Effector memory CD8-positive, alpha-beta T cell (primary cell): ENCODE measurements at regions not wholly inside any gene's neighbourhood (a gene's known extent, or its start where the extent isn't known, plus 50 kb on each side); places are given as distances from the start of the nearest gene placed in this dataset.

Source experiments
- ATAC-seq: fragments of 150-1000 bp; cut with Tn5 transposase; replicated peaks from 2 replicates; pipeline ENCODE4 v1.10.0; 2021; ENCODE audit warnings: mild to moderate bottlenecking, moderate library complexity
- DNase-seq, 3 experiments: peaks; one replicate each; pipeline ENCODE4 v3.0.0; 2021
- H3K27ac Mint-ChIP-seq, 2 donors: one replicate each; pipeline ENCODE4 v1.8.0; 2022; ENCODE audit warnings: mild to moderate bottlenecking in 2 of 2, mixed read lengths in 2 of 2, moderate library complexity in 2 of 2
- H3K27me3 Mint-ChIP-seq, 2 donors: one replicate each; pipeline ENCODE4 v1.8.0; 2022; ENCODE audit warnings: mixed read lengths in 2 of 2
- H3K36me3 Mint-ChIP-seq: one replicate; pipeline ENCODE4 v1.8.0; 2022; ENCODE audit warnings: mild to moderate bottlenecking, moderate library complexity, mixed read lengths; ENCODE audit not compliant: insufficient read depth
- H3K4me1 Mint-ChIP-seq, 2 donors: one replicate each; pipeline ENCODE4 v1.8.0; 2022; ENCODE audit warnings: low read depth in 2 of 2, mixed read lengths in 2 of 2
- H3K4me3 Mint-ChIP-seq, 2 donors: one replicate each; pipeline ENCODE4 v1.8.0; 2022; ENCODE audit warnings: mild to moderate bottlenecking in 2 of 2, mixed read lengths in 2 of 2, moderate library complexity in 2 of 2
- H3K9me3 Mint-ChIP-seq, 2 donors: one replicate each; pipeline ENCODE4 v1.8.0; 2022; ENCODE audit warnings: mixed read lengths in 2 of 2

DNA sequence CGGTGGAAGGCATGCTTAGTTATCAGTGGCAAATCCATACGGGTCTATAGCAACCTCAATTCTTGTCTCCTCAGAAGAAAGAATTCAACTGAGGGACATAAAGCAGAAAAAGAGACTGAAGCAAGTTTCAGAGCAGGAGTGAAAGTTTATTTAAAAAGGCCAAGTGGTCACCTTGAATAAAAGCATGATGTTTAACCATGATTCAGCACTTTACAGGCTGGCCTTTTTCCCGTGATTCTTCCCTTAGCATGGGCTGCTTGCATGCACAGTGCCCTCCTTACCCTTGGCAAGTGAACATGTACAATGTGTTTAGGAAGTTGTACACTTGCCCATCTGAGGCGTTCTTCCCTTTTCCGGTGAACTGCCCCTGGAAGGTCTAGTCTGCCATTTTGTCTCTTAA, 225.3 kb downstream of the ATP23 start:
- Mint-ChIP-seq H3K27ac (no peak overlapping the region), H3K9me3 (no peaks in the 10 kb centered on the region), H3K27me3 (peaks cover 19 to 26% of the 10 kb centered on the region in 2 donors), H3K4me3 (no peak overlapping the region), H3K36me3 (no peaks in the 10 kb centered on the region), H3K4me1 (no peaks in the 10 kb centered on the region)
- DNase-seq (no peak), ATAC-seq (no peak)

DNA sequence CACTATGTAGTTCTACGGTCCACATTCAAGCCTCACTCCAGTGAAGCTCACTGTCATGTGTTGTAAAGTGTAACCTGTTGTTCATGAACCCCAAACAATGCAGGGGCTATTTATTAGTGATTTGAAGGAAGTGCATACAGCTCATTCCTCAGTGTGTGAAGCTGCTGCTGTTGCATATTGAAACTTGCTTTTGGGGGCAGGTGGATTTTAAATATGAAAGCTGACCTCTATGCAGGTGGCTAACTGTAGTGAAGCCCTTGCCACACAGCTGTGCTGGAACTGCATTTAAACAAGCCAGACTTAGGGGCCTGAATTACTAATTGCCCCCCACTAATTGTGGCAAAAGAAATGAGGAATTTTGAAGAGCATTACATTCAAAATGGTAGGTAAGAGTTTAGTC, 226.3 kb downstream of the ATP23 start:
- Mint-ChIP-seq H3K4me1 (no peaks in the 10 kb centered on the region), H3K9me3 (no peaks in the 10 kb centered on the region), H3K27ac (no peak overlapping the region), H3K4me3 (no peak overlapping the region), H3K36me3 (no peaks in the 10 kb centered on the region), H3K27me3 (peaks cover 19 to 30% of the 10 kb centered on the region in 2 donors)
- DNase-seq = no peak
- no peak for ATAC-seq

DNA sequence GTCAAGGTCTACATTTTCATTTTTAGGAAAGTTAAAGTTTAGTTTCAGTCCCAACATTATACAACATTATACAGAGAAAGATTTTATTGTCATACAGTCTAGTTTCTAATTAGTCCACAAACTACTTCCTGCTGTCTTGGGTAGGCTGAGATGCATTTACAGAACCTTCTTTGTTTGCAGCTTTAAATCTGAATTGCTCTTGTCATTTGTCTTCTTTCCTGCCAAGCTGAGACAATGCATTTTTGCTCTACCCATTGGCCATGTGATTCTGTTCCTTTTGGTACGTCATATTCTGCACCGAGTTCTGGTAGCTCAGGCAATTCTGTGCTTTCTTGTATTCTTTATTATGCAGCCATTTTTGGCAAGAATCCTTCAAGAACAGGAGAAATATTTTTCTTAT, 228.5 kb downstream of the ATP23 start:
- Mint-ChIP-seq H3K27me3 (peaks cover 20 to 51% of the 10 kb centered on the region in 2 donors), H3K4me3 (no peak overlapping the region), H3K36me3 (no peaks in the 10 kb centered on the region), H3K27ac (no peak overlapping the region), H3K9me3 (no peaks in the 10 kb centered on the region), H3K4me1 (no peaks in the 10 kb centered on the region)
- ATAC-seq (no peak), DNase-seq (no peak)

DNA sequence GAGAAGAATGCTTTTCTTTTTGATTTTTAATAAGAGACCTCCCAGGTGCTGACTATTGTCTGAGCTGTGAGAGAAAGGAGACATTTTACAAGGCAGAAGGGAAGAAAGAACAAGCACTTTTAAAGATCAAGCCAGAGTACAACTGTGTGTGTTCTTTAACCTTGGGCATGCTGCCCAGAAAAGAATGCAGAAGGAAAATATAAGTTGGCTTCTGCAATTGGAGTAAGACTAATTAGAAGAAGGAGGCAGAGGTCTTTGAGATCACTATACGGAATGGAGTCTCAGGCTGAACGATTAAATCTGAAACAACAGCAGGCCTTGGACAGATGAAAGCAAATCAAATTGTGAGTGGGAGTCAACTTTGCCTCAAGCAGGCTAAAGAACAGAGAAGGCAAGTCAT, 230.5 kb downstream of the ATP23 start:
- H3K27ac Mint-ChIP-seq = no peak overlapping the region
- ATAC-seq (no peak), DNase-seq (no peak)
- H3K27me3 Mint-ChIP-seq = peaks cover 18 to 44% of the 10 kb centered on the region in 2 donors
- H3K4me3 Mint-ChIP-seq = no peak overlapping the region
- H3K36me3 Mint-ChIP-seq = no peaks in the 10 kb centered on the region
- no peaks in the 10 kb centered on the region for H3K9me3 Mint-ChIP-seq
- no peaks in the 10 kb centered on the region for H3K4me1 Mint-ChIP-seq

DNA sequence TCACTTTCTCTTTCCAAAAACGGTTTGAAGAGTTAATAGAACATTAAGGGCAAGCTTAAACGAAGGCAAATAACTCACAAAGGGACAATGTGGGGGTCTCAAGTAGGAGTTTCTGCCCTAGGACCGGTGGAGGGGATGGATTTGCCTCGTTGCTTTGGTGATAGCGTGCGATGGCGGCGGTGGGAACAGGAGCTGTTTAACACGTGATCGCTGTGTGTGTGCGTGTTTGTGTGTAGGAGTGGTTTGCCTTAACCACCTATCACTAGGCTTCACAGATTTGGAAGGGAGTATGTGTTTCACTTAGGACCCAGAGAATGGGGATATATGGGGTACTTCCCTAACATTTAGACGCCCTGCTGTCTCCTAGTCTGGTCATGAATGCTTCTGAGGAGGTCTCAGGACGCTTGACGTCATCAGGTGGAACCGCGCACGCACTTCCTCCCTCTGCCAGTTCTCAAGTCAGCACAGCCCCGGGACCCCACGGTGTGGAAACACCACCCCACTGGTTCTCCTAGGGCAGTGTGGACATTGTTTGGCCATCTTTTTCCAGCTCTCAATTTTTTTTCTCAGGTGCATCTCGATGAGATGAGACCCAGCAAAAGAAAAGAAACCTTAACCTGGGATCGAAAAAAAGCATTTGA, 231.2 kb downstream of the ATP23 start:
- no peak for ATAC-seq
- no peaks in the 10 kb centered on the region for H3K9me3 Mint-ChIP-seq
- no peak overlapping the region for H3K4me3 Mint-ChIP-seq
- DNase-seq = no peak
- peaks cover 25 to 51% of the 10 kb centered on the region in 2 donors for H3K27me3 Mint-ChIP-seq
- H3K27ac Mint-ChIP-seq = no peak overlapping the region
- no peaks in the 10 kb centered on the region for H3K36me3 Mint-ChIP-seq
- no peaks in the 10 kb centered on the region for H3K4me1 Mint-ChIP-seq

DNA sequence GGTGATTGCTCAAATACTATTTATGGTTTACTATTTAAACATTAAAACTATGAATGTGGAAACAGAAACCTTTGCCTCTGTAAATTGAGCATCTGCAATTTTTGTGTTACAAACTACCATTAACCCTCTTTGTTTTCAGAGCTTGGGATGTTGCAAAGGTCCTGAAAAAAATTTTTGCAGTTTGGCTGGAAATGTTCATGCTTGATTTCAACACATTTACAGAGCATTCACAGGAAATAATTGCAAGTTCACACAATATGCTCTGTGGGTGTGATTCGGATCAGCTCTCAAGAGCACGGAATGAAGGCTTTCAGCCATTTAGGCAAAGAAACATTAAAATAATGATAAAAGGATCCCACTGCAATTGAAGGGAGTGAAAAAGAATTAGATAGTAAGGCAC, 232.9 kb downstream of the ATP23 start:
- Mint-ChIP-seq H3K4me3 (no peak overlapping the region), H3K27ac (no peak overlapping the region), H3K27me3 (peaks cover 35 to 58% of the 10 kb centered on the region in 2 donors), H3K9me3 (no peaks in the 10 kb centered on the region), H3K36me3 (no peaks in the 10 kb centered on the region), H3K4me1 (no peaks in the 10 kb centered on the region)
- ATAC-seq (no peak), DNase-seq (no peak)

DNA sequence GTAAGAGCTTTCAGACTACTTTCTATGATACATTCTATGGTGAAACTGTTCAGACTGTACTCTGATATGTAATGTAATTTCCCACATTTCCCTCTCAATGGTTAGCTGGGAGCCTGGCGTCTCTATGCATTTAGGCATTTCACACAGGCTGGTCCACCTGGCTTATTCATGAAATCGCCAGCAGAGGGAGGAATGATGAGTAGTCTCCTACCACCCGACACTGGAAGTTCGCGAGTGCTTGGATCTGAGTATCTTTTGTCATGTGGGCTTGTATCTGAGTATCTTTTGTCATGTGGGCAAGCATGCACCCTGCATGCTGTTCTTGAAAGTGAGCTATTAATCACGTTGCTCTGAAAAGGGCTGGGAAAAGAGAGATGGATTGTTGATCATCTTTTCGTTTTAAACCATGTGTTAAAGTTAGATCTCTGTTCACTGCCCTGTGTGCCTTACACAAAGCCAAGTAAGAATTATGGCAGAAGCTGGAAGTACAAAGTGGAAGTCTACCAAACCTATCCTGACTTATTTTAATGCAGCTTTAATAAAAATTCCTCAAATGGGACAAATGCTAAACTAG, 235.0 kb downstream of the ATP23 start:
- H3K27ac Mint-ChIP-seq = no peak overlapping the region
- DNase-seq (no peak), ATAC-seq (no peak)
- no peak overlapping the region for H3K4me3 Mint-ChIP-seq
- peaks cover 37 to 58% of the 10 kb centered on the region in 2 donors for H3K27me3 Mint-ChIP-seq
- H3K36me3 Mint-ChIP-seq = no peaks in the 10 kb centered on the region
- no peaks in the 10 kb centered on the region for H3K9me3 Mint-ChIP-seq
- H3K4me1 Mint-ChIP-seq = no peaks in the 10 kb centered on the region

DNA sequence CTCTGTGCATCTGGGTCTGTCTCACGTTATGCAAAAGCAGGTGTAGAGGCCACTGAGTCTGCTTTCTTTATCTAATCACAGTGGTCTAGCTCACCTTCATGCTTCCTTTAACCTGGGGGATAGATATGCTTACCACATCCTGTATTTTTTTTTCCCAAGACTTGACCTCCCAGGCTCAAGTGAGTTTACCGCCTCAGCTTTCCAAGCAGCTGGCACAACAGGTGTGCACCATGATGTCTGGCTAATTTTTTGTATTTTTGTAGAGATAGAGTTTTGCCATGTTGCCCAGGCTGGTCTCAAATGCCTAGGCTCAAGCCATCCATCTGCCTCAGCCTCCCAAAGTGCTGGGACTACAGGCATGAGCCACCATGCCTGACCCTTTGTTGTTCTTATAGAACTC, 236.0 kb downstream of the ATP23 start:
- Mint-ChIP-seq H3K4me1 (no peaks in the 10 kb centered on the region), H3K36me3 (no peaks in the 10 kb centered on the region), H3K27ac (no peak overlapping the region), H3K9me3 (no peaks in the 10 kb centered on the region), H3K27me3 (peaks cover 43 to 61% of the 10 kb centered on the region in 2 donors), H3K4me3 (no peak overlapping the region)
- DNase-seq (no peak), ATAC-seq (no peak)

DNA sequence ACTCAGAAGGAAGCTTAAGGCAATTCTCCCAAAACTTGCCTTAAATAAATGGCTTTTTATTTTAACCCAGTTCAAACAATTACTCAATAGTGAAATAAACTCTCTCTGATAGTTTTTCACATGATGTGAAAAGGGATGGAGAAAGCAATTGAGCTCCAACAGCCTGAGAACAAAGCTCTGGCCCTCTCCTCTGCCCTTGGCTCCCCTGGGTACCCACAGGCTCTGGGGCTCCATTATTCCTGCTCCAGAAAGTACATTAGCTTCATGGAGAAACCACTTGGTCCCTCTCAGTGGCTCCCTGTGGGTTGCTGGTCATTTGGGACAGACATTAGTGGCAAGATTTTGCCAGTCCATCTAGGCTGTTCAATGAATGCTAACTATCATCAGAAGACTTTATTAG, 242.8 kb downstream of the ATP23 start:
- Mint-ChIP-seq H3K27me3 (peaks cover 19 to 27% of the 10 kb centered on the region in 2 donors), H3K36me3 (no peaks in the 10 kb centered on the region), H3K4me3 (no peak overlapping the region), H3K27ac (no peak overlapping the region), H3K4me1 (no peaks in the 10 kb centered on the region), H3K9me3 (peaks cover 5 to 8% of the 10 kb centered on the region in 2 donors)
- DNase-seq = no peak
- ATAC-seq = no peak

DNA sequence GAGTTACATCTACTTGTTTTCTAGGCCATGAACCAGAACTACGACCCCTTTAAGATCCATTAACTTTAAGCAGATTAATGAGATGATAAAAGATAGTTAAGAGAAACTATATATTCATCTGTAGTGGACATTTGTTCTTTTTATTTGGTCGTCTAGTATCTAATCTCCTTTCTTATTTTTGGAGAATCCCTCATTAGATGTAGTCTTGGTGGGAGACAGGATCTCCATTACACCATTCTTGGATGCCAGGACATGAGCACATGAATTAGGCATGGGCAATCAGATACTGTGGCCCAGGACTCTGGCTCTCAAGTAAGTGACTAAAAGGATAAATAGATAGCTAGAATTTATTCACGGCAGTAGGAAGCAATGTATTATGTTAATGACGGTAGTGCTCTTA, 245.0 kb downstream of the ATP23 start:
- H3K4me1 Mint-ChIP-seq = no peaks in the 10 kb centered on the region
- ATAC-seq = no peak
- H3K27ac Mint-ChIP-seq = no peak overlapping the region
- peaks cover 7 to 8% of the 10 kb centered on the region in 2 donors for H3K9me3 Mint-ChIP-seq
- H3K27me3 Mint-ChIP-seq = peaks cover 10 to 19% of the 10 kb centered on the region in 2 donors
- DNase-seq = no peak
- H3K4me3 Mint-ChIP-seq = no peak overlapping the region
- H3K36me3 Mint-ChIP-seq = no peaks in the 10 kb centered on the region

DNA sequence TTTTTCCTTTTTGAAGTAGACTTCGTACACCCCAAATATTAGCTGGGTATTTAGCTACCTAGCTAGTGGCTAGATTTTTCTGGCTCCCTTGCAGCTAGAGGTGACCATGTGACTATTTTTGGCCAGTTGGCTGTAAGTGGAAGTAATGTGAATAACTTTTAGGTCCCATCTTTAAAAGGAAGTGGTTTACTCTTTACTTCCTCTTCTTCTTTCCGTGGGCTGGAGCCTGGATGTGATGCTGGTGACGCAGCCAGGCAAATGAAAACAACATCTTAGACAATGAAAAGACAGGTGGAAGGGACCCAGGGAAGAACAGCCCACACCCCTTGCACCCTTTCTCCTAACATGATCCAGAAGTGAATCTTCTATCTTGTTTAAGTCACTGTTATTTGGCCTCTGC, 245.5 kb downstream of the ATP23 start:
- no peak overlapping the region for H3K4me3 Mint-ChIP-seq
- H3K36me3 Mint-ChIP-seq = no peaks in the 10 kb centered on the region
- ATAC-seq (no peak), DNase-seq (no peak)
- peaks cover 12 to 16% of the 10 kb centered on the region in 2 donors for H3K27me3 Mint-ChIP-seq
- H3K27ac Mint-ChIP-seq = no peak overlapping the region
- H3K4me1 Mint-ChIP-seq = no peaks in the 10 kb centered on the region
- H3K9me3 Mint-ChIP-seq = peaks cover 8% of the 10 kb centered on the region in 2 donors

DNA sequence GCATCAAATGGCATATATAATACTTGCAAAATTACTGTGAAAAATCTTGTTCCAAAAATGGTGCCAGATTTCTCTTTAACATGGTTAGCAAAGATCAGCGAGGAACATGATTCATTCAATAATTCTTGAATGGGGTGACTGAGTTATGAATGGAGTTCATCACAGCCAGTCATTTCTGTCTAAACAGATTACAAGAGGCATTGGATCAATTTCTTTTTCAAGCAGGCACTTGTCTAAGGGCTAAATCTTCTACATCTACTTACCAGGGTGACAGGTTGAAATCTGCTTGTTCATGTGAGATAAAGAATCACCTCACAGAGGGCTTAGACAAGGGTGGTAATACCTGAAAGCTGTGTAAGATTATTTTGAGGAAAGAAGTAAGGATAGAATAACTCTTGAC, 247.7 kb downstream of the ATP23 start:
- DNase-seq (no peak), ATAC-seq (no peak)
- no peak overlapping the region for H3K4me3 Mint-ChIP-seq

DNA sequence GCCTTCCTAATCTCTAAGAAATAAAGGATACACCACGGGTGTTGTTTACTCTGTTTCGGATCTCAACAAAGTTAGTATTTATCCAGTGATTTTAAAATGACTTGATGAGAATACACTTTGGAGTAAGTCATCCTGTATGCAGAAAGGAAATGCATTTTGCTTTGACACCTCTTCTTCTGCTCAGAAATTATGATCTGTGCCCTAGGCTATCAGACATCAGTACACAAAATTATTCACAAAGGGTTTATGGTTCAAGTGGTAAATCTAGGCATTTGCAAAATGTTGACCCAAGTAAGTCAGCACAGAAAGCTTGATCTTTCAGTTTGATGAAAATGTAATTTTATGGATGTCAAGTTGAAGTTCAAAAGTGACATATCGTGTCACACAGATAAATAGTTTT, 248.5 kb downstream of the ATP23 start:
- no peaks in the 10 kb centered on the region for H3K36me3 Mint-ChIP-seq
- ATAC-seq = no peak
- no peak overlapping the region for H3K27ac Mint-ChIP-seq
- H3K4me1 Mint-ChIP-seq = no peaks in the 10 kb centered on the region
- H3K27me3 Mint-ChIP-seq = peaks cover 3 to 13% of the 10 kb centered on the region in 2 donors
- no peak for DNase-seq
- H3K9me3 Mint-ChIP-seq = peaks cover 8% of the 10 kb centered on the region in 2 donors
- no peak overlapping the region for H3K4me3 Mint-ChIP-seq

More for the DNA sequence above, 247.7 kb downstream of the ATP23 start:
- Mint-ChIP-seq H3K4me1 (no peaks in the 10 kb centered on the region), H3K9me3 (peaks cover 8% of the 10 kb centered on the region in 2 donors), H3K36me3 (no peaks in the 10 kb centered on the region), H3K27me3 (peaks cover 0 to 13% of the 10 kb centered on the region in 2 donors), H3K27ac (no peak overlapping the region)

DNA sequence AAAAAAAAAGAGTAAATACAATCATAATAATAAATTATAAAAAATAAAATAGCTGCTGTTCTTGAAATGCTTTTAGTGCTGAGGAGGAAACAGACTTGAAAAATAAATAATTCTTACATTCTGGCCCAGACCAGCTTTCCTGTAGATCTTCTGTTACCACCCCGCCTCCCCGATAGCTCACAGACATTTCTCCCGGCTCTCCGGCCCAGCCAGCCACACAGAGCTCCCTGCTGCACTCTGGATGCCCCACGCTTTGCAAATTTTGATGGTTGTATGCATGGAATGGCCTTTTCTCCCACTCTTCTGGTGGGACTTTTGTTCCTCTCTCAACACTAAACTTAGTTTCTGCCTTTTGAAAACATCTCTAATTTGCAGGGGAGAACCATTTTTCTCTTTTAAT, 249.3 kb downstream of the ATP23 start:
- Mint-ChIP-seq H3K9me3 (peaks cover 6 to 11% of the 10 kb centered on the region in 2 donors), H3K4me3 (no peak overlapping the region), H3K4me1 (no peaks in the 10 kb centered on the region), H3K36me3 (no peaks in the 10 kb centered on the region), H3K27me3 (peaks cover 10% of the 10 kb centered on the region in 2 donors), H3K27ac (no peak overlapping the region)
- DNase-seq (no peak), ATAC-seq (no peak)
